ENCODE measurements at regions not wholly inside any gene's neighbourhood (a gene's known extent, or its start where the extent isn't known, plus 50 kb on each side); places are given as distances from the start of the nearest gene placed in this dataset.

- intact Hi-C loops (cut with micrococcal nuclease): no loop called here
- Mint-ChIP-seq H3K27me3 (no peaks in the 10 kb centered on the region), H3K4me1 (ENCODE audit: low read depth) (no peaks in the 10 kb centered on the region), H3K4me3 (no peak overlapping the region), H3K36me3 (ENCODE audit: low read depth) (no peaks in the 10 kb centered on the region), H3K9me3 (no peaks in the 10 kb centered on the region), H3K27ac (no peak overlapping the region)
- ATAC-seq (no peak), DNase-seq (no peak)
- POLR2A ChIA-PET: no interaction called here
- CTCF ChIA-PET: no interaction called here
- TF ChIP-seq, protein P1, sequence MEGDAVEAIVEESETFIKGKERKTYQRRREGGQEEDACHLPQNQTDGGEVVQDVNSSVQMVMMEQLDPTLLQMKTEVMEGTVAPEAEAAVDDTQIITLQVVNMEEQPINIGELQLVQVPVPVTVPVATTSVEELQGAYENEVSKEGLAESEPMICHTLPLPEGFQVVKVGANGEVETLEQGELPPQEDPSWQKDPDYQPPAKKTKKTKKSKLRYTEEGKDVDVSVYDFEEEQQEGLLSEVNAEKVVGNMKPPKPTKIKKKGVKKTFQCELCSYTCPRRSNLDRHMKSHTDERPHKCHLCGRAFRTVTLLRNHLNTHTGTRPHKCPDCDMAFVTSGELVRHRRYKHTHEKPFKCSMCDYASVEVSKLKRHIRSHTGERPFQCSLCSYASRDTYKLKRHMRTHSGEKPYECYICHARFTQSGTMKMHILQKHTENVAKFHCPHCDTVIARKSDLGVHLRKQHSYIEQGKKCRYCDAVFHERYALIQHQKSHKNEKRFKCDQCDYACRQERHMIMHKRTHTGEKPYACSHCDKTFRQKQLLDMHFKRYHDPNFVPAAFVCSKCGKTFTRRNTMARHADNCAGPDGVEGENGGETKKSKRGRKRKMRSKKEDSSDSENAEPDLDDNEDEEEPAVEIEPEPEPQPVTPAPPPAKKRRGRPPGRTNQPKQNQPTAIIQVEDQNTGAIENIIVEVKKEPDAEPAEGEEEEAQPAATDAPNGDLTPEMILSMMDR (IDR thresholded peaks at IDR 0.05): no peak
Measured at GRCh38 chr18:43702399-43702798, 425.1 kb upstream of the SYT4 start.

GRCh38 chr18:43703050-43703449, 425.8 kb upstream of the SYT4 start:
- intact Hi-C loops (cut with micrococcal nuclease): no loop called here
- CTCF ChIA-PET: no interaction called here
- Mint-ChIP-seq H3K36me3 (ENCODE audit: low read depth) (no peaks in the 10 kb centered on the region), H3K27ac (no peak overlapping the region), H3K4me3 (no peak overlapping the region), H3K9me3 (no peaks in the 10 kb centered on the region), H3K4me1 (ENCODE audit: low read depth) (no peaks in the 10 kb centered on the region), H3K27me3 (no peaks in the 10 kb centered on the region)
- TF ChIP-seq, protein P1 (IDR thresholded peaks at IDR 0.05): no peak
- DNase-seq (no peak), ATAC-seq (no peak)
- POLR2A ChIA-PET: no interaction called here

- TF ChIP-seq, protein P1 (IDR thresholded peaks at IDR 0.05): no peak
- POLR2A ChIA-PET: no interaction called here
- no peak for DNase-seq
- CTCF ChIA-PET: no interaction called here
- Mint-ChIP-seq H3K27me3 (no peaks in the 10 kb centered on the region), H3K4me1 (ENCODE audit: low read depth) (no peaks in the 10 kb centered on the region), H3K27ac (no peak overlapping the region), H3K4me3 (no peak overlapping the region), H3K9me3 (no peaks in the 10 kb centered on the region), H3K36me3 (ENCODE audit: low read depth) (no peaks in the 10 kb centered on the region)
- ATAC-seq: no peak
- intact Hi-C loops (cut with micrococcal nuclease): no loop called here
Measured at GRCh38 chr18:43705850-43706249, 428.6 kb upstream of the SYT4 start.

DNA sequence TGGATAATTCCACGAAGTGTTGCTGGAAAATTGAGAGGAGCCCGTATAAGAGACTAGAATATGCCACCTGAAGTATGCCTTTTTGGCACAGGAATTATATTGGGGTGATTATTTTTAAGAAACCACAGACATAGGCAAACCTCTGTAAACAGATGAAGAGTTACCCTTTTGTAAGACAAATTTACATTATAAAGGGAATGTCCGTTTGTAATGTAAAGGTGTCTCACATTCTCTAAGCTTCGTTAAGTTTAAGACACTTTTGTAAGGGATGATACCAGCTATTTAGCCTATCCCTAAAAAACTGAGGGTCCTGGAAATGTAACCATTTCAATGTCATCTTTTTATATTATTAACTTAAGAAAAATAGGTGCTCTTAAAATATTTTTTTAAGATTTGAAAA, 432.8 kb upstream of the SYT4 start:
- DNase-seq (no peak), ATAC-seq (no peak)
- Mint-ChIP-seq H3K27me3 (no peaks in the 10 kb centered on the region), H3K9me3 (peaks cover 1% of the 10 kb centered on the region), H3K27ac (no peak overlapping the region), H3K4me3 (no peak overlapping the region), H3K36me3 (ENCODE audit: low read depth) (no peaks in the 10 kb centered on the region), H3K4me1 (ENCODE audit: low read depth) (no peaks in the 10 kb centered on the region)
- TF ChIP-seq, protein P1 (IDR thresholded peaks at IDR 0.05): no peak
- CTCF ChIA-PET: no interaction called here
- POLR2A ChIA-PET: no interaction called here
- intact Hi-C loops (cut with micrococcal nuclease): no loop called here

DNA sequence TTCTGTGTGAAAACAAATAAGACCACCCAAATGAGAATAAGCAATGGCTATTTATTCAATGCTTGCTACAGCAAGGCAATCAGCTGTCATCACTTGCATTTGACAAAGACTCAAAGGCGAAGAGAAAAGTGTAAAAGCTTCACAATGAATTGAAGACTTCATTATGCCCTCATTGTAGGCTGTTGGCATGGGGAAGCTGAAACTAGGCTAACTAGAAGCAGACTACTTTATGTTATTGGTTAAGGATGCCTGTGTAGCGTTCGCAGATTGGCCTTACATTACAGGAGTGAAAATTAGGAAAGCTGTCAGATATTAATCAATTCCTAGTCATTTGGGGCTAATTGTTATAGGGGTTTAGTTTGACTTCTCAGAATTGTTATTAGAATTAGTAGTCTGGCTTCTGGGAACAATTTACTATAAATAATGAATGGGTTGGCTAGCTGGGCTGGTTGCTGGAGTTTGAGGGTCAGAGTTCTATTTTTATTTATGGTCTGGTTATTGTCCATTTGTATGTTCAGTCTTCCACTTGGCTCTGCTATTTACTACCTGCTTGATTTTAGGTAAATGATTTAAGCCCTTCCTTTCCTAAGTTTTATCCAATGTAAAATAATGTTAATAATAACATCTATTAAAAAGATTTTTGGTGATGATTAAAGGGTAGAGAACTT, 437.2 kb upstream of the SYT4 start:
- Mint-ChIP-seq H3K4me1 (ENCODE audit: low read depth) (no peaks in the 10 kb centered on the region), H3K36me3 (ENCODE audit: low read depth) (no peaks in the 10 kb centered on the region), H3K4me3 (no peak overlapping the region), H3K27ac (no peak overlapping the region), H3K27me3 (no peaks in the 10 kb centered on the region), H3K9me3 (peaks cover 1% of the 10 kb centered on the region)
- no peak for ATAC-seq
- TF ChIP-seq, protein P1 (IDR thresholded peaks at IDR 0.05): no peak
- ChIA-PET POLR2A (no interaction called here), CTCF (no interaction called here)
- DNase-seq: no peak
- intact Hi-C loops (cut with micrococcal nuclease): no loop called here

Measured in activated CD8-positive, alpha-beta T cell treated with anti-CD3 and anti-CD28 coated beads for 36 hours (primary cell).